HG02938 (cell line): ENCODE measurements at regions not wholly inside any gene's neighbourhood (a gene's known extent, or its start where the extent isn't known, plus 50 kb on each side); places are given as distances from the start of the nearest gene placed in this dataset.

Source experiments
- ATAC-seq: cut with Tn5 transposase; IDR thresholded peaks from one replicate; pipeline ENCODE4 v1.9.1; 2021; ENCODE audit warnings: mild to moderate bottlenecking, moderate library complexity; ENCODE audit not compliant: unreplicated experiment

DNA sequence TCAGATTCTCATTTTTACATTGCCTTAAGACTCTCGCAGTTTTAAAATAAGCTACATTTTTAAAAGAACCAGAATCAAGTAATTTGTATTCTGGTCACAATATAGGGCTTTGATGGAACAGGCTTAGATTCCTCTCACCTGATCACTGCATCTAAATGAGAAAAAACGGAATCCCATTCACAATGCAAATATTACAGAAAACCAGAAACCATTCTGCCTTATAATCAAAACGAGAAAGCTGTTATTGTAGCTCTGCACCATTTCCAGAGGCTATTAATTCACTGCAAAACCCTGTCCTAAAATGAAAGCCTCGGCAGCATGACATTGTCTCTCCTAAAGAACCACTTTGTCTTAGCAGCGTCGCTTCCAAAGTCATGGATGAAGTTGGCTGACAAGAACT, 116.1 kb upstream of the ZNF366 start:
- no peak for ATAC-seq

GRCh38 chr5:72622170-72622760, 115.1 kb upstream of the ZNF366 start:
- ATAC-seq = no peak

GRCh38 chr5:72621576-72621975, 114.4 kb upstream of the ZNF366 start:
- ATAC-seq = no peak

DNA sequence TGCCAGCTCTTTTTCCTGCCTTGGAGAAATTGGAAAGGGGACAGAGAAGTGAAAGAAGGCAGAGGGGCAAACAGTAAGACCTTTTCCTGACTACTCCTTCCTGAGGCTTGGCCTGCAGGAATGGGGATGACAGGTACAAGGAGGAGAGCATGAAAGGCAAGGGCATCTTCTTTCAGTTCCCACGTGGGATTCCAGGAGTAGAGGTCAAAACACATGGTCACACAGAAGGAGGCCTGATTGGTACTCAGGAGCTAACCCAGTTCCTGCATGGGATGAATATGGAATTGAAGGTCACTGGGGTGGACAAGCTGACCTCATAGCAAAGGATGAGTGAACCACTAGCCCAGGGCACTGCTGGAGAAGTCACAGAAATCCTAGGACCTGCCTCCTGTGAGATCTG, 112.5 kb upstream of the ZNF366 start:
- no peak for ATAC-seq

DNA sequence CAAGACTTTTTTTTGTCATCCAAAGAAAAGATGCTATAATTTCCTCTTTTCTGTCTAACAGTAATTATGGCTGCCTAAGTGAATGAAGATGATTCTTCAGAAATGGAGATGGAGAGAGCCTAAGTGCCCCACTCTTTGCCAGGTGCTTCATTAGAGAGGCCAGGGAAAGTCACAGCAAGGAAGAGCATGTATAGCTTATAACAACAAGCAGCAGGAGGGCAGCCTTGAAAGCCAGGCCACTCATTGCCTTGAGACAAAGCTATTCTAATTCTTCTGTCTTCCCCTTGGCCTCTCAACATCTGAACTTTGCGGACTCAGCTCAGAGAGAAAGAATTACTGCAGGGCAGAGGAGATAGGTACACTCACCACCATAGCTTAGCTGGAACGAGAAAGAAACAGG, 112.0 kb upstream of the ZNF366 start:
- ATAC-seq = no peak

GRCh38 chr5:72618708-72619107, 111.5 kb upstream of the ZNF366 start:
- ATAC-seq = no peak

- ATAC-seq = no peak
Observed at GRCh38 chr5:72615061-72615460, 107.9 kb upstream of the ZNF366 start.

GRCh38 chr5:72613515-72613914, 106.3 kb upstream of the ZNF366 start:
- ATAC-seq = no peak

DNA sequence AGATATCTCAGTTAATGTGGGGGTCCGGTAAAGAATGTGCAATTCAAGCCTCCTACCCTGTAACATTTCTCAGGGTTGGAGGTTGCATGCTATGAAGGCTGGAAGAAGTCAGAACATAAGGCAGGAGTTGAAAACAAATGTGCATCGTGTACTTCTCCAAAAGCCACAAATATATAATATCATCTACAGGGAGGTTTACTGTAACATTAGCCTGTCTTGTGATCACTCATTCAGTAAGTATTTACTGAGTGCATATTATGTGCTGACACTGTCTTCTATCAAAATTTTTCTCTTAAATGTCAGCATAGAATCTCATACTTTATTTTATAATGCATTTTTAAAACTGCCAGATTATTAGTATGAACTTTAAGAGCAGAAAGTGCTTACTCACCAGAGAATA, 105.6 kb upstream of the ZNF366 start:
- no peak for ATAC-seq

- no peak for ATAC-seq
Observed at GRCh38 chr5:72611118-72611730, 104.0 kb upstream of the ZNF366 start.

- no peak for ATAC-seq
Observed at GRCh38 chr5:72608926-72609325, 101.7 kb upstream of the ZNF366 start.

DNA sequence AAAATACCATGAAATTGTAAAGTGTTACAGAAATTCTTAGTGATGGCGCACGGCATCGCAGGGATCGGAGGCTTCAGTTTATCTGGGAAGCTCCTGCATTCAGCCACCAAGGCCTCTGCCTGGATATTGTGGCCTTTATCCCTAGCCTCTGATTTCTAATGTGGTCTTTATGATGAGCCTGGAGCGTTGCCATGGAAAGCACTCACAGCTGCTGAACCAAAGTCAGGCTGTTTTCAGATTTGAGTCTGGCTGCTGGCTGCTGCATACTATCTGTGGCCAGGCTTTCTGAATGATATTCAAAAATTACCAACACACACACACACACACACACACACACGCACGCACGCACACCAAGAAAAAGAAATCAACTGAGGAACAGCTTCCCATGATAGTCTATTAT, 101.1 kb upstream of the ZNF366 start:
- no peak for ATAC-seq

DNA sequence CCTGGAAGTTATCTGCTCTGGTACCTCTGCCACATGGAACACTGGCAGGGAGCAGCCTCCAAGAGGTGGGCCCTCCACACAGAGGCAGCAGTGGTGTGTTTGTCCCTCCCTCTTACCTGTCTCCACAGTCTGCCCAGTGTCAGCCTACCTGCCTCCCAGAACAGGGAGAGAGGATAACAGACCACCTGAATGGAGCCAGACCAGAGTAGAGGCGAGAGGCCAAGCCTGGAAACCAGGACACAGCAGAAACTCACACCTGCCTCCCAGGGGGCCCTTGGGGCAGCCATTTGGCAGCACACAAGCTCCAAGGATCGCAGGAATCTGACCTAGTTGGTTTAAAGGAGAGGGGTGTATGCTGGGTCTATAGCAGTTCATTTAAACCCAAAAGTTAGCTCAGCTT, 100.2 kb upstream of the ZNF366 start:
- no peak for ATAC-seq

- no peak for ATAC-seq
Observed at GRCh38 chr5:72606525-72606924, 99.3 kb upstream of the ZNF366 start.

DNA sequence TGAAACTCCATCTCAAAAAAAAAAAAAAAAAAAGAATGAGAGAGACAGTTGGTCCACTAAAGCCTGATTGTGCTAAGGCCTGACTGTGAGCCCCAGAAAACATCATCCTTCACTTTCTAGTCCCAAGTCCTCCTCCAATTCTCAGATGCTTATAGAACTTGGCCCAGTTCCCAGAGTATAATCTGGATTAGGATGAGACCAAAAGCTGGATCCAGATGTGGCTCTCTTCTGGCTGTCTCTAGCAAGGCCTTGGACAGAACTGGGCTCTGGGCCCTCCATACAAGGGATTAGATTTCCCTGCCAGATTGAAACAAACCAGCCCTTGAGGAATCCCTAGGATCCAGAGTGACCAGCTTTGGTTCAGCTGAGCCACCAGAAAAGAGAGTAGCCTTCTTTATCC, 98.4 kb upstream of the ZNF366 start:
- no peak for ATAC-seq

DNA sequence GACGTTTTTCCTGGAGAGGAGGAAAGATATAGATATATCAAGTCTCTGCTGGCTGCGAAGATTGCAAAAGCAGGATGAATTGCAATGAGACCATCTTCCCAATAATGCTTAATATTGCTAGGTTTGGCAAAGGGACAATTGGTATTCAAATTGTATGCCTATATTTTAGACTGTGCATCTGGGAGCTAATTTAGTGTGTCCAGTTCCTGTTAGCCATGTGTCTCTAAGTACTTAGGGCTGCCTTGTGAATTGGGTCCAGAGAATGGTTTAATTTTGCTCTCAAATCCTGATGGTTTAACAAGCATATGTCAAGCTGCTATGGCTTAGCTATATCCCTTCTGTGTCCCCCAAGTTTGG, 97.6 kb upstream of the ZNF366 start:
- ATAC-seq = no peak

DNA sequence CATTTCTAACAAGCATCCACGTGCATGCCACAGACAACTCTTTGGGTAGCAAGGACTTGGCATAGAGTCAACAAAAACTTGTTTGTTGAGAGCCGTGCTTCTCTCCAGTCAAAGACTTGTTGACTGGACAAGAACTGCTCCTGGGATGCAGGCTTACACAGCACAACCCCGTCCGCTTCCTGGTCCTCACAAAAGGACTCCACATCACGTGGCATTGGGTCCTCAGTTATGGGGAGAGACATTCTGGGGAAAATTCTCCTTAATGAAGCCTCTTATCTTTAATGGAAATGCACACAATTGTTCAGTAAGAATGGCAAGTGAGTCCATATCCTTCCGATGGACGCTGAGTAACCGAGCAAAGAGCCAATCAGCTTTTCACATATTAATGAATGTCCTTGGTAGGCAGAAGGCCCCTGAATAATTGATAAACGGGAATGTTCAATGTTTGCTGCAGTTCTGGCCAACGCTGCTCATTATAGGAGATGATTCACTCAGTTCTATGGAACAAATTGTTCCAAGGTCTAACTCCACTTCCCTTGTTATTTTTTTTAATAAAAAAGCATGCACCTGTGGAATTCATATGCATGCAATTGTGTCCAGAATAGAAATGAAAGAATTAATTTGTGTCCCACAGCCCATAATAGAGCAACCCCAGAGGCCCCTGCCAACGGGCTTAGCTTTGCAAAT, 97.0 kb upstream of the ZNF366 start:
- no peak for ATAC-seq

DNA sequence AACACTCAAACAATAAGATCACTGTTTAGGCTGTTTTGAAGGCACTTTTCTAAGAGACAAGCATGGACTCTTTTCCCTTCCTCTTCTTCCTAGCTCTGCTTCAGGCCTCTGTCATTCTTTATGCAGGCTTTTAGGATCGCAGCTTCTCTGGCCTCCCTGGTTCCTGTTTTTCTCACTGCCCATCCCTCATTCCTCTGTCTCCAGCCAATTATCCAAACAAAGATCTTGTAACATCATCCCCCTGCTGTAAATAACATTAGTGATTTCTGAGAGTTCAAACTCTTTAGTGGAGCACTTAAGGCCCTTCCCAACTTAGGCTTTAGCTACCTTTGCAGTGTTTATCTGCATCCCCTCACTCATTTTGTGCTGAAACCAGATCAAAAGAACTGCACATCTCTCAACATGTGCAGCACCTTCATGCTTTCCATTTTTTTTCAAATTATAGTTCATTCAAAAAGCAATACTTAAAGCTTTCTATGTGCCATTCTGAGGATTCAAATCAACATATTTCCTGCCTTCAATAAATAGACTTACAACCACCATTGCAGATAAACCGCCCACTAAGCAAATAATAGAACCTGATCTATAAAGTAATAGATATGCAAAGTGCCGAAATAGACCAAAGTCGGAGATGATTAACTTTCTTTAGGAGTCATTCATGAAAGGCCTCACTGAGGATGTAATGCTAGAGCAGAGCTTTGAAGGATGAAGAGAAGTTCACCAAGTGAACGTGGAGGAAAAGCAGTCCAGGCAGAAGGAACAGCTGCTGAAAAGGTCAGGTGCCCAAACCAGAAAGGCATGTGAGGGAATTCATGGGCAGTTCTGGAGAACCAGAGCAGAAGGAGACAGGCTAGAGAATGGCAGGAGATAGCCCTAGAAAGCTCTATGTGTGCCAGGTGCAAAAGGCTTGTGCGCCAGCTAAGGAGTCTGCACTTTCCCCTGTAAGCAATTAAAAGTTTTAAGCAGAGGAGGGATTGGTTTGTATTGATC, 95.8 kb upstream of the ZNF366 start:
- ATAC-seq = no peak

DNA sequence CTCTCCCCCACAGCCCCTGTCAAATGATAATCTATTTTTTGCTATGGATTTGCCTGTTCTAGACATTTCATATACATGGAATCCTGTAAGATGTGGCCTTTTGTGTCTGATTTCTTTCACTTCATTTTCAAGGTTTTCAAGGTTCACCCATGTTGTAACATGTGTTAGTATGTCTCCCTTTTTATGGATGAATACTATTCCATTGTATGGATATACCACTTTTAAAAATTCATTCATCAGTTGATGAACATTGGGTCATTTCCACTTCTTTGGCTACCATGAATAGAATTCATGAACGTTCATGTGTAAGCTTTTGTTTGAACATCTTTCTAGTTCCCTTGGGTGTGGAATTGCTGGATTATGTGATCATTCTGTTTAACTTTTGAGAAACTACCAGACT, 94.7 kb upstream of the ZNF366 start:
- no peak for ATAC-seq

- ATAC-seq = no peak
Observed at GRCh38 chr5:72600391-72600981, 93.3 kb upstream of the ZNF366 start.
